ENCODE measurements at regions not wholly inside any gene's neighbourhood (a gene's known extent, or its start where the extent isn't known, plus 50 kb on each side); places are given as distances from the start of the nearest gene placed in this dataset.

DNA sequence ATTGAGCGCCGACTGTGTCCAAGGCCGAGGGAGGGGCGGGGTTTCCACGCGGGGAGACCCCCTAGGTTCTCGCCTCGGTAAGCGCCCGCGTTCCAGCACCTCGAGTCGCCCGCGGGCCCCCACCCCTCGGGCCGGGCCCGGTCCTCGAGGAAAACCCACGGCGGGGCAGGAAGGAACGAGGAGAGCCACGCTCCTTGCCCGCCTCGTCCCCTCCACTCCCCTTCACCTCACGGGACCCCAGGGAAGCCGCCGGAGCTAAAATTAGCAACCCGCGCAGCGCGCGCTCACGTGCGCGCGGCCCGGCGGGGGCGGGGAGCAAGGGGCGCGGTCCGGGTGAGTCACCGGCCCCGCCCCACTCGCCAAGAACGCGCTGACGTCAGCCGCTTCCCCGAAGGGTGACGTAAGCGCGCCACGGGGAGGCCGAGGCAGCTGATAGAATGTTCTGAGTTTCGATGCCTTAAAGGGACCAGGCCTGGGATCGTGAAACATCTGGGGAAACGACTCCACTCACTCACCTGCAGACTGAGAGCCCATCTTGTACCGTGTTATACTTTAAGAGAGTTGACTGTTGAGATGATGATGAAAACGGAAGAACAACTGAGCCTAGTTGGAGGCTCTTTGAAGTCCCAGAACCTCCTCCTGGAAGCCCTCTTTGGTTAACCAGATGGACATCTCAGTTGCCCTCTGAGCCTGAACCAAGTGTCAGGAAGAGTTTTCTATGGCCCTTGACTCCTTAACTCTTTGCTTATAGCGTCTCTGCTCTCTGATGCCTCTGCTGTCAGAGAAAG lies 49.7 kb upstream of the ATF3 start:
- TF ChIP-seq, protein P1, sequence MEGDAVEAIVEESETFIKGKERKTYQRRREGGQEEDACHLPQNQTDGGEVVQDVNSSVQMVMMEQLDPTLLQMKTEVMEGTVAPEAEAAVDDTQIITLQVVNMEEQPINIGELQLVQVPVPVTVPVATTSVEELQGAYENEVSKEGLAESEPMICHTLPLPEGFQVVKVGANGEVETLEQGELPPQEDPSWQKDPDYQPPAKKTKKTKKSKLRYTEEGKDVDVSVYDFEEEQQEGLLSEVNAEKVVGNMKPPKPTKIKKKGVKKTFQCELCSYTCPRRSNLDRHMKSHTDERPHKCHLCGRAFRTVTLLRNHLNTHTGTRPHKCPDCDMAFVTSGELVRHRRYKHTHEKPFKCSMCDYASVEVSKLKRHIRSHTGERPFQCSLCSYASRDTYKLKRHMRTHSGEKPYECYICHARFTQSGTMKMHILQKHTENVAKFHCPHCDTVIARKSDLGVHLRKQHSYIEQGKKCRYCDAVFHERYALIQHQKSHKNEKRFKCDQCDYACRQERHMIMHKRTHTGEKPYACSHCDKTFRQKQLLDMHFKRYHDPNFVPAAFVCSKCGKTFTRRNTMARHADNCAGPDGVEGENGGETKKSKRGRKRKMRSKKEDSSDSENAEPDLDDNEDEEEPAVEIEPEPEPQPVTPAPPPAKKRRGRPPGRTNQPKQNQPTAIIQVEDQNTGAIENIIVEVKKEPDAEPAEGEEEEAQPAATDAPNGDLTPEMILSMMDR (IDR thresholded peaks at IDR 0.05) = peak in 1 of 7 experiments; percentile 8
- peak; percentile 83 to 90 (median 84) for TF ChIP-seq POLR2A (IDR thresholded peaks at IDR 0.05)
